Motor neuron (in vitro differentiated cells): ENCODE measurements at regions not wholly inside any gene's neighbourhood (a gene's known extent, or its start where the extent isn't known, plus 50 kb on each side); places are given as distances from the start of the nearest gene placed in this dataset.

Source experiments
- ATAC-seq, 8 experiments: fragments of 200-7000 bp; cut with Tn5 transposase; replicated peaks in 6 of 8; 2 replicates each; pipeline ENCODE4 v1.8.0; 2021; ENCODE audit warnings: mild to moderate bottlenecking in 8 of 8, moderate library complexity in 8 of 8
- H3K27ac ChIP-seq, 2 donors: fragments of 250-450 bp; sonication (Bioruptor Pico); 2 replicates each; pipeline ENCODE4 v1.9.0; 2021; ENCODE audit warnings: antibody characterized with exemption in 2 of 2, mild to moderate bottlenecking in 2 of 2, moderate library complexity in 1 of 2
- H3K4me1 ChIP-seq, 2 donors: fragments of 250-450 bp; sonication (Bioruptor Pico); replicated peaks in 1 of 2; 2 replicates each; pipeline ENCODE4 v1.6.1; 2021; ENCODE audit warnings: antibody characterized with exemption in 2 of 2, mild to moderate bottlenecking in 2 of 2, moderate library complexity in 1 of 2
- H3K4me3 ChIP-seq, 5 donors: fragments of 250-450 bp; sonication (Bioruptor Pico); 2 replicates each; pipeline ENCODE4 v1.9.0; 2021; ENCODE audit warnings: antibody characterized with exemption in 5 of 5, mild to moderate bottlenecking in 5 of 5, moderate library complexity in 4 of 5
- WGBS, 10 experiments: fragments of 450-650 bp; shearing (Covaris generic); methylation state at CpG; one replicate each; pipeline ENCODE4 v1.0.0; 2022; 5-methylcytosine and 5-hydroxymethylcytosine counted together
- in situ Hi-C, 9 experiments: fragments of 400-800 bp; cut with MboI; loops; one replicate each; pipeline ENCODE4 v1.15.0; 2021; ENCODE audit warnings: low sequenced_read_pairs in 9 of 9, low pct_unique_long_range_greater_than_20kb in 2 of 9; ENCODE audit not compliant: unreplicated experiment in 9 of 9

DNA sequence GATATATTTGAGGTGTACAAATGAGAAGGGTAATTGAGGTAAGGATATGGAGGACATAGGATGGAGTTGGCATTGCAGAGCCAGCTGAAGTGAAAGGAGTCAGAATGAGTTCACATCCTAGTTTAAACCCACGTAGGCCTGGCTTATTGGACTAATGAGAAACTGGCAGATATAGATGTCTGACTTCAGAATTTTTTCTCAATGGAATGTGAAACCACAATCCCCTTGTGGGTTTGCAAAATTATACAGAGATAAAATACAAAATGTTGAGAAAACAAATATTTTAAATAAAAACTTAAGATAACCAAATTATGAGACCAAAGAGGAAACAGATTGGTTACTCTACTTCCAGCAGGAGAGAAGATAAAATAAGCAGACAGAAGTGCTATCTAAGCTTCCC lies 277.4 kb upstream of the LRRC7 start:
- WGBS, 10 experiments = 0 to 100% (median 64%) methylated on average over 1 of the region's 1 CpG; no CpG with 5 or more reads in 3 of the 10 experiments
- ATAC-seq = no peak
- Histone ChIP-seq H3K4me1 (peaks cover 0 to 23% of the 10 kb centered on the region in 2 donors), H3K4me3 (no peak overlapping the region), H3K27ac (no peak overlapping the region)
- in situ Hi-C loops = no loop called here

DNA sequence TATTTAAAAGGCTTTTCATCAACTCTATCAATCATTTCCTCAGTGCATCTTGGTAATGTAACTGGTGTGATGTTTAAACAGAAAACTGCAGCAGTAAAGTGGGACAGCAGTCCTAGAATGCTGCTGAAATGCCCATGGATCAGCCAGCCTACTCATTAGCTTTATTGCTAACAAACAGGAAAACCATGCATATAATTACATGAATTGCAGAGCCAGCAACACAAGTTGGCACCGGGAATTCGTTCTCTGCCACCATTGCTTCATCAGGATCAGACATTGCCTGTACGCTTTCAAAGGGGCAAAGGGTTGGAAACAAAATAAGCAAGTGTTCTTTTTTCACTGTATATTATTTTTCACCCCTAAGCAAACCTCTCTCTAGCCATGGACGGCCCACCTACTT lies 276.2 kb upstream of the LRRC7 start:
- ATAC-seq = no peak
- no peak overlapping the region for H3K4me3 ChIP-seq
- H3K4me1 ChIP-seq = peaks cover 0 to 23% of the 10 kb centered on the region in 2 donors
- WGBS, 10 experiments = 36 to 97% (median 77%) methylated on average over 1 to 4 of the region's 4 CpGs; no CpG with 5 or more reads in 2 of the 10 experiments
- no peak overlapping the region for H3K27ac ChIP-seq
- in situ Hi-C loops = no loop called here

DNA sequence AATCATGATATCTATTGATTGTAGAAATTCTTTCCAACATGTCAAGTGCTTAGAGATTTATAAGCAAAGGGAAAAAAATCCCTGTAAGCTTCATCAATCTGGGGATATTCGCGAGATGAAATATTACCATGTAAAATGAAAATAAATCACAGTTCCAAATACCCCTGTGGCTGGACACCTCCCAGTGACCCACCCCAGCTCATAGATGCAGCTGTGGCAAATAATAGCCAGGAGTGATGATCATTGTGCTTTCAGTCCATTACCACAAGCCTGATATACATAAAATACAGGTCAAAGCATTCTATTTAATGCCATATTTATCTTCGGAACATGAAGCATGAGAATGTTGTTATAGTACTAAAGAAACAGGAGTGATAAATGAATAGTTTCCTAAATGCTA lies 274.9 kb upstream of the LRRC7 start:
- H3K27ac ChIP-seq = no peak overlapping the region
- peaks cover 0 to 18% of the 10 kb centered on the region in 2 donors for H3K4me1 ChIP-seq
- no peak overlapping the region for H3K4me3 ChIP-seq
- 0 to 100% (median 91%) methylated on average over 1 to 3 of the region's 3 CpGs for WGBS, 10 experiments
- in situ Hi-C loops = no loop called here
- ATAC-seq = peak in 2 of 8 experiments; percentile 60 to 63

DNA sequence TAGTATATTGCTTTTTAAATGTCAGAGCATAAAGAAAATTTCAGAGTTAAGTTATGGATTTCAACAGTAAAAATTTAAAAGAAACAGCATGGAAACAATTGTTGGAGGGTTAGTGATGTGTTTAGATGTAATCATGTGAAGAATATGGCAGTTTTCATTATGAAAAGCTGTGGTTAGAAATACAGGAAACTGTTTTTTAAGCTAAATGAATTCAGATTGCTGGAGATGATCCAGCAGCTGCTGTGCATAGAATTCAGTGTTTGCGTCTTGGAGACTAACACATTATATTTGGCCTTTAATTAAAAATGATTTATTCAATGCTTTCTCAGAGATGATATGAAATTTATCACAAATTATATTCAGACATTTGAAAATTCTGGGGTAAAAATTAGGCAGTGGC lies 273.6 kb upstream of the LRRC7 start:
- Histone ChIP-seq H3K4me1 (peaks cover 0 to 18% of the 10 kb centered on the region in 2 donors), H3K27ac (no peak overlapping the region), H3K4me3 (no peak overlapping the region)
- 0 to 100% (median 86%) methylated on average over 1 of the region's 1 CpG; no CpG with 5 or more reads in 1 of the 10 experiments for WGBS, 10 experiments
- no peak for ATAC-seq
- in situ Hi-C loops = no loop called here

DNA sequence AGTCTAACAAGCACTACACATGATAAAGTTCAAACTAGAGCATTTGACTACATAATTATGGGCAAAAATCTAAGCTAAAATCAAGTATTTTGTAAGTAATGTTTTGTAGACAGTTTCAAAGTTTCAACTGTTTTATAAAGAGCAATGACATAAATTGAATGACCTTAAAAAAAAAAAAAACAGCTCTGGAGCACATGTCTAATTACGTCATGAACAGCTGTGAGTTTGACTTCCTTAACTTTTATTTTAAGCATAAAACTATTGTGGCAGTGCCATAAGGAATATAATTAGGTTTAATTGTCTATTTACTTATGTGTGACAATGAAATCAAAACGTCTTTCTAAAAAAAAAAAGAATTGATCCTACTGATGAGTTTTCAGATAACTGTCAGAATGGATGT lies 272.5 kb upstream of the LRRC7 start:
- H3K4me3 ChIP-seq = no peak overlapping the region
- ATAC-seq = no peak
- in situ Hi-C loops = no loop called here
- WGBS, 10 experiments = 0 to 85% (median 44%) methylated on average over 1 to 2 of the region's 2 CpGs
- H3K4me1 ChIP-seq = peaks cover 0 to 18% of the 10 kb centered on the region in 2 donors
- H3K27ac ChIP-seq = no peak overlapping the region

DNA sequence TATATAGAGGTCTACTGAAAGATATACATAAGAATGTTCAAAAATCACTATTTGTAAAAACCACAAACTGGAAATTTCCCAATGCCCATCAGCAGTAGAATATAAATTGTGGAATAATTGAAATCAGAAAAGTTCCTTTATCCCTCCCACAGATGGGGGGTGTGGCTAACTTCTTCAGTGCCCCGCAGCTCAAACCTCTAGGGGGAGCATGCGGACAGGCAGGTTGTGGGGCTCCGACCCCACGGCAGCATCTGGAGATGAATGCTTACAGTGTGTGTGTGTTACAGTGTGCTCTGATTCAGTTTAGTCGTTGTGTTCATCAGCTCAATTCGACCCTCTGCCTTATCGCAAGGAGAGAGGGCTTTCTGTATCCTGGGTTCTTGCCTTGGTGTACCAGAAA lies 262.1 kb upstream of the LRRC7 start:
- Histone ChIP-seq H3K4me1 (no peaks in the 10 kb centered on the region), H3K27ac (no peak overlapping the region), H3K4me3 (no peak overlapping the region)
- WGBS, 10 experiments = 15 to 100% (median 79%) methylated on average over 2 to 7 of the region's 7 CpGs; no CpG with 5 or more reads in 5 of the 10 experiments
- peak in 1 of 8 experiments; percentile 59 for ATAC-seq
- in situ Hi-C loops = no loop called here

DNA sequence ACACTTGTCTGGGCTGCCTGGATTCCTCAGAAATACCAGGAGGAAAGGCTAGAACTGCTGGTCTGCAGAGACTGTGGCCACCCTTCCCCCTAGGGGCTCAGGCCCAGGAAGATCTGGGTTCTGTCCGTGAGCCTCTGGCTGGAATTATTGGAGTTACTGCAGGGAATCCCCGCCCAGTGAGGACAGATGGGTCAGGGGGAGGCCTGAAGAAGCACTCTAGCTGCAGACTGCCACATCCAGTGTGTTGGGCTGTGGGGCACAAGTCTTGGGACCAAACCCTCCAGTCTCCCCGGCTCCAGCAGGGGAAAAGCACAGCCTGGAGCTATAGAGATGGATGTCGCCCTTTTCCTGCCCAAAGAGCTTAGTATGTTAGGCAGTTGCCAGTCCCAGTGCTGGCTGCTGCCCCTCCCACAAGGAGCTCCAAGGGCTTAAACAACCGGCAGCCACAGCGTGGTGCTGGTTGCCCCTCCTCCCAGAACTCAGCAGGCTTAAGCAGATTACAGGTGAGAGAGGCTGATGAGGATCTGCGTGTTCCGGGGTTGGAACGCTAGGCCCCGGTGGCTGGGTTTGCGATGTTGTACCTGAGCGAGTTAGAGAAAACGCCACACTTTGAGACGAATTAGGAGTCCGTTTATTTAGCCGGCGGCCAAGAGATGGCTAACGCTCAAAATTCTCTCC lies 255.5 kb upstream of the LRRC7 start:
- Histone ChIP-seq H3K4me1 (no peaks in the 10 kb centered on the region), H3K27ac (no peak overlapping the region), H3K4me3 (no peak overlapping the region)
- no peak for ATAC-seq
- WGBS, 10 experiments = 40 to 100% (median 83%) methylated on average over 1 to 17 of the region's 18 CpGs; no CpG with 5 or more reads in 3 of the 10 experiments
- in situ Hi-C loops = no loop called here

DNA sequence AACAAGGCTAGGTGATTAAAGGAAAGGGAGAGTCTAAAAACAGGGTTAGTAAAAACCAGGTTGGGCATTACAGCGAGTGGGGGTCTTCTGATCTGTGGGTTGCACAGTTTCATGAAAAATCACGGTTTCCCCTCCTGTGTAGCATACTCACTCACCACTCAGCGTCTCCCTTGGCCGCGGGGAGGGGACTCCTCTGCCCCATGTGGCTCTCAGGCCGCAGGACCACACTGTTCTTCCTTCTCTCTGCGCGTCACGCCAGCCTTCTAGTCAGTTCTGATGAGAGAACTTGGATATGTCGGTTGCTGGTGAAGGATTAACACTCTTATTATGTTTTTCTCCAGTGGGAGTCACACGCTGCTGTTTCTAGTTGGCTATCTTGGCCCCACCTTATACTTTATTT lies 254.6 kb upstream of the LRRC7 start:
- no peak overlapping the region for H3K27ac ChIP-seq
- no peak for ATAC-seq
- 25 to 100% (median 88%) methylated on average over 1 to 7 of the region's 11 CpGs; no CpG with 5 or more reads in 3 of the 10 experiments for WGBS, 10 experiments
- in situ Hi-C loops = no loop called here
- H3K4me1 ChIP-seq = no peaks in the 10 kb centered on the region
- H3K4me3 ChIP-seq = no peak overlapping the region

DNA sequence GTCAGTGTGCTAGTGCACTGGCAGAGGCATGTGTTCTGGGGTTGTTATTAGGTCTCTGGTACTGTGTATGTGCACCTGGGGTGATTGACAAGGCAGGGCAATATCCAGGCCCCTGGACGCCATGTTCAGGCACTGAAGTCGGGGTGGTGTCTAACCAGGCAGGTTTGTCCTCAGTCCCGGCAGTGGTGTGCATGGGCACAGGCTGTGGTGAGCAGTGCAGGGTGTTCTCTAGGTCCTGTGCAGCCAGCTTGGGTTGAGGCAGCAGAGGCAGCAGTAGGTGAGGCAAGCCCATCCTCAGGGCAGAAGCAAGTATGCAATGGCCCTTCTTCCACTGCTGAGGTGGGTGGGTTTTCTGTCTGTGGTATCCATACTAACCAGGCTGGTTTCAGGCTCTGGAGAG lies 252.3 kb upstream of the LRRC7 start:
- 30 to 100% (median 93%) methylated on average over 1 to 3 of the region's 3 CpGs; no CpG with 5 or more reads in 4 of the 10 experiments for WGBS, 10 experiments
- Histone ChIP-seq H3K4me3 (no peak overlapping the region), H3K4me1 (no peaks in the 10 kb centered on the region), H3K27ac (peak overlapping the region in 1 of 2 donors; percentile 25)
- peak in 1 of 8 experiments; percentile 9 for ATAC-seq
- in situ Hi-C loops = no loop called here

DNA sequence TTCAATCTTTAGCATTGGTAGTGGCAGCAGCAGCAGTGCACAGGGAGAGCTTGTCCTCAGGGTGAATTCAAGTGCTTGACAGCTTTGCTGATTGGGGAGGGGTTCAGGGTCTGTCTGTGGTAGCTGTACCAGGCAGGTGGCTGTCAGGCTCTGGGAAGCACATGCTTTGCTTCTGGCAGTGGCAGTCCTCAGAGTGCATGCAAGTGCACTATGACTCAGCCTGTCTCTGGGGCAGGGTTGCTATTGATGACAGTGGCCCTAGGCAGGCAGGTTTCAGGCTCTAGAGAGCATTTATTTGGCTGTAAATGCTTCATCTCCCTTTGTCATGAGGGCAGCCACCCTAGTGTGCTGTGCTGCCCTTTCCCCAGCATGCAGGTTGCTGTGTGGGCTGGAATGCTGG lies 251.9 kb upstream of the LRRC7 start:
- in situ Hi-C loops = no loop called here
- H3K27ac ChIP-seq = peak overlapping the region in 1 of 2 donors; percentile 25
- no peaks in the 10 kb centered on the region for H3K4me1 ChIP-seq
- H3K4me3 ChIP-seq = no peak overlapping the region
- peak; percentile 70 to 100 (median 99) for ATAC-seq

DNA sequence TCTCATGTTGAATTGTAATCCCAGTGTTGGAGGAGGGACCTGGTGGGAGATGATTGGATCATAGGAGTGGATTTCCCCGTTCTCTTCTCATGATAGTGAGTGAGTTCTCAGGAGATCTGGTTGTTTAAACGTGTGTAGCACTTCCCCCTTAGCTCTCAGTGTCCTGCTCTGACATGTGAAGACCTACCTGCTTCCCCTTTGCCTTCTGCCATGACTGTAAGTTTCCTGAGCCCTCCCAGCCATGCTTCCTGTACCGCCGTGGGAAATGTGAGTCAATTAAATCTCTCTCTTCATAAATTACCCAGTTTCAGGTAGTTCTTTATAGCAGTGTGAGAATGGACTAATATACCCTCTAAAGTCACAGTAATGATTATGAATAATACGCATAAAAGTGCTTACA lies 248.4 kb upstream of the LRRC7 start:
- no peak overlapping the region for H3K4me3 ChIP-seq
- in situ Hi-C loops = no loop called here
- ATAC-seq = no peak
- no peak overlapping the region for H3K27ac ChIP-seq
- 16 to 94% (median 50%) methylated on average over 2 to 5 of the region's 5 CpGs; no CpG with 5 or more reads in 1 of the 10 experiments for WGBS, 10 experiments
- no peaks in the 10 kb centered on the region for H3K4me1 ChIP-seq

DNA sequence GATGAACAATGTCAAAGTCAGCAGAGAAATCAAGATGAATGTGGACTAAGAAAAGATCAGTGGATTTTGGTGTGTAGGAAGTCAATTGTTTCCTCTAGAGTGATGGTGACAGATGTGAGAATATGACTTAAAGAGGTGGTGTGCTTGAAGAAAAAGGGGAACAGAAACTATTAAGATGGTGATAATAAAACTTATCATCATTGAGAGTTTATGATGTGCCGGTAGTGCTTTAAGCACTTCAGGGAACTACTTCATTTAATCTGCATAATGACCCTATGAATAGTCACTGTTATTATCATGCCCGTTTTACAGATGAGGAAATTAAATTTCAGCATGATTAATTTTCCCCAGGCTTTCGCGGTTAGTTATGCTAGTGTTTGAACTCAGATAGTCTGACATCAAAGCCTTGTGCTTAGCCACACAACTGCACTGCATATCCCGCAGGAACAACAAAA lies 246.9 kb upstream of the LRRC7 start:
- Histone ChIP-seq H3K4me3 (no peak overlapping the region), H3K27ac (no peak overlapping the region), H3K4me1 (no peaks in the 10 kb centered on the region)
- in situ Hi-C loops = no loop called here
- WGBS, 10 experiments = 4 to 100% (median 67%) methylated on average over 1 to 5 of the region's 5 CpGs
- no peak for ATAC-seq

DNA sequence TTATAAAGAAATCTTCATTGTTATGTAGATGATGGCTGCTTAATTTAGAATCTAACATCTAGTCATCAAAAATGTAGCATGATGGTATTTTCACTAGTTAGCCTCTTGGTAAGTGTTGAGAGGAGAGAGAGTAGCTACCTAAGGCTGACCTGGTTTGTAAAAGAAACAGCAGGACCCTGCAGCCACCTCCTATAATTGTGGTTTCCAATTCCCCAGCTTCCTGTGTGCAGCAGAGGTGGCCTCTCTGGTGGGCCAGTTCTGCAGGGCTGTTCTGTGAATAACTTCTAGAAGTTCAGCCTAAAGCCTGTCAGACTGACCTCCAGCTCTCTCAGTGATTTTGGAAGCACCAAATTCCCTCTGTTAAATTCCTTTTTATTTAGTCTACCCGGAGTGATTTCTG lies 246.4 kb upstream of the LRRC7 start:
- ATAC-seq = no peak
- in situ Hi-C loops = no loop called here
- no peaks in the 10 kb centered on the region for H3K4me1 ChIP-seq
- 0 to 89% (median 67%) methylated on average over 1 of the region's 1 CpG; no CpG with 5 or more reads in 3 of the 10 experiments for WGBS, 10 experiments
- H3K4me3 ChIP-seq = no peak overlapping the region
- no peak overlapping the region for H3K27ac ChIP-seq

DNA sequence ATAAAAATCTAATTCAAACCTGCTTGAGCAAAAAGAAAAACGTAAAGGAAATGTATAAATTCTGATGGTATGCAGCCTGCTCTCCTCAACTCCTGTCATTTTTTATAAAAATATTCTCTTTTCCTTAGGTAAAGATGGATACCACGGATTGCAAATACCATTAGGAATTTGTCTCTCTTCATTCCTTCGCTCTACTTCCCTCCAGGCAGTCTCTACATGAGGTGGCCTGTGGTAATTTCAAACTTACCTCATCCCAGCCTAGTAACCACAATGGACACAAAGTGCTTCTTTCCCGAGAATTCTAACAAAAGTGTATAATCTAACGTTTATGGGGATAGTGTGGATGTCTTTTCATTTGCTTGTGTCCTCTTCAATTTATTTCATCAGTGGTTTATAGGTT lies 239.5 kb upstream of the LRRC7 start:
- Histone ChIP-seq H3K4me3 (no peak overlapping the region), H3K27ac (no peak overlapping the region), H3K4me1 (no peaks in the 10 kb centered on the region)
- no peak for ATAC-seq
- 6 to 94% (median 76%) methylated on average over 3 to 5 of the region's 5 CpGs for WGBS, 10 experiments
- in situ Hi-C loops = no loop called here
